Naive B cell (primary cell): ENCODE measurements at regions not wholly inside any gene's neighbourhood (a gene's known extent, or its start where the extent isn't known, plus 50 kb on each side); places are given as distances from the start of the nearest gene placed in this dataset.
A peak's percentile ranks its signal among the peaks of the same experiment; 100 is the strongest.

Experiments used
- ATAC-seq, 2 donors: fragments of 150-1000 bp; cut with Tn5 transposase; 2 replicates each; pipeline ENCODE4 v1.10.0; 2021; ENCODE audit warnings: low read depth in 2 of 2, mild to moderate bottlenecking in 2 of 2, moderate library complexity in 2 of 2
- DNase-seq: peaks from one replicate; pipeline ENCODE4 v3.0.0; 2022
- H3K27ac Mint-ChIP-seq, 6 donors: one replicate each; pipeline ENCODE4 v1.8.0; 2020 to 2022; ENCODE audit warnings: mild to moderate bottlenecking in 6 of 6, mixed read lengths in 6 of 6, moderate library complexity in 5 of 6, inconsistent platforms in 2 of 6
- H3K27me3 Mint-ChIP-seq, 3 donors: one replicate each; pipeline ENCODE4 v1.8.0; 2021 to 2022; ENCODE audit warnings: mixed read lengths in 3 of 3, mild to moderate bottlenecking in 1 of 3
- H3K36me3 Mint-ChIP-seq, 2 donors: one replicate each; pipeline ENCODE4 v1.8.0; 2020 to 2022; ENCODE audit warnings: mixed read lengths in 2 of 2, inconsistent platforms in 1 of 2, mild to moderate bottlenecking in 1 of 2
- H3K4me1 Mint-ChIP-seq, 3 donors: one replicate each; pipeline ENCODE4 v1.8.0; 2020 to 2022; ENCODE audit warnings: mixed read lengths in 3 of 3, inconsistent platforms in 1 of 3, mild to moderate bottlenecking in 1 of 3, moderate library complexity in 1 of 3
- H3K4me3 Mint-ChIP-seq, 8 donors: one replicate each; pipeline ENCODE4 v1.8.0; 2020 to 2022; ENCODE audit warnings: mild to moderate bottlenecking in 8 of 8, mixed read lengths in 8 of 8, moderate library complexity in 8 of 8, inconsistent platforms in 2 of 8
- H3K9me3 Mint-ChIP-seq, 7 donors: one replicate each; pipeline ENCODE4 v1.8.0; 2020 to 2022; ENCODE audit warnings: mixed read lengths in 7 of 7, mild to moderate bottlenecking in 5 of 7, inconsistent platforms in 2 of 7, moderate library complexity in 1 of 7

DNA sequence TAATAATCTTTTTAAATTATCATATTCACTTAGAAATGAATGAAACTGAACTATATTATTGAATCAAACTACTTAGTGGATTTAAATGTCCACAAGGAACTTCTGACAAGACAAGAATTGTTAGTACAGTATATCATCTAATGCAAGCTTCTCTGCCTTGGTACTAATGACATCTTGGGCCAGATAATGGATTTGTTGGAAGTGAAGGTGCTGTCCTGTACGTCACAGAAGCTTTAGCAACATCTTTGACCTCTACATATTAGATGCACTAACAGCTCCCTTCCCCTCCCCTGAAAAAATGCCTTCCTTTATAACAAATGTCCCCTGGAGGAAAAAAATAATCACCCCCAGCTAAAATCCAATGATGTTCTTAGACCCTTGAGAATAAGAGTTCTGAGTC is 695.8 kb upstream of the EYS start:
- no peaks in the 10 kb centered on the region for H3K9me3 Mint-ChIP-seq
- DNase-seq (no peak), ATAC-seq (no peak)
- no peak overlapping the region for H3K27ac Mint-ChIP-seq
- H3K4me3 Mint-ChIP-seq = no peak overlapping the region
- no peaks in the 10 kb centered on the region for H3K36me3 Mint-ChIP-seq
- no peaks in the 10 kb centered on the region for H3K4me1 Mint-ChIP-seq
- no peaks in the 10 kb centered on the region for H3K27me3 Mint-ChIP-seq

DNA sequence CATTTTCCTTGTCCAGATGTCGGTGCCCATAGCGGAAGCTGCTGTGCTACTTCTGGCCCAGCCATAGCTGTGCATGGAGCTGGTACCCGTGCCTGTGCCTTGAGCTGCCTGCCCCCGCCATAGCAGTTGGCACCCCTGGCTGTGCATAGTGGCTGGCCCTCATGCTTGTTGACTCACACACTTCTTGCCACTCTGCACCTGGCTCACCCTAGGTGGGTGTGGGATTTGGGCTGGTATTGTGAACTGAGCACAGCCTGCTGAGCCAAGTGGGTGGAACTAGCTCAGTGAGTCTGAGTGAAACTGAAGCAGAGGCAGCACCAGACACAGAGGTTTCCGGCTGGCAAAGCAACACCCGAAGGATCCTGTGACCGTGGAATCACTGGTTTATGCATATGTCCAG is 689.5 kb upstream of the EYS start:
- no peaks in the 10 kb centered on the region for H3K36me3 Mint-ChIP-seq
- no peaks in the 10 kb centered on the region for H3K4me1 Mint-ChIP-seq
- DNase-seq (no peak), ATAC-seq (no peak)
- no peaks in the 10 kb centered on the region for H3K27me3 Mint-ChIP-seq
- peaks cover 0 to 9% (median 0%) of the 10 kb centered on the region in 7 donors for H3K9me3 Mint-ChIP-seq
- no peak overlapping the region for H3K27ac Mint-ChIP-seq
- no peak overlapping the region for H3K4me3 Mint-ChIP-seq

DNA sequence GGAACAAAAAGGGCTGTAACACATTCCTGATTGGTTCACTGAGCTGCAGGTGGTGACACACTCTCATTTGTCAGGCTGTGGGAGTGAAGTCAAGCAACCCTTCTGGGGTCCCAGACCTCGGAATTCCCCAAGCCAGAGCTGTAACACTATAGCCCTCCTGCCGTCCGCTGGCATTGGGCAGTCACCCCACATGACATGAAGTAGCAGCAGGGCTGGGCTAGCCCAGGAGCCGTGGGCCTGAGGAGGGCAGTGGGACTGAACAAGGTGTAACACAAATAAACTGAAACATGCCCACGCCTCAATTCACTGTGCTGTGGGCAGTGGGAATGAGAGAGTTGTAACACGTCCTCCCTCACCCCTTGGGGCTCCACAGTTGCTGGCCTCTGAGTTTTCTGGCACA is 689.1 kb upstream of the EYS start:
- H3K36me3 Mint-ChIP-seq = no peaks in the 10 kb centered on the region
- ATAC-seq = no peak
- no peak overlapping the region for H3K4me3 Mint-ChIP-seq
- no peak overlapping the region for H3K27ac Mint-ChIP-seq
- H3K27me3 Mint-ChIP-seq = no peaks in the 10 kb centered on the region
- H3K4me1 Mint-ChIP-seq = no peaks in the 10 kb centered on the region
- no peak for DNase-seq
- peaks cover 0 to 9% (median 0%) of the 10 kb centered on the region in 7 donors for H3K9me3 Mint-ChIP-seq

DNA sequence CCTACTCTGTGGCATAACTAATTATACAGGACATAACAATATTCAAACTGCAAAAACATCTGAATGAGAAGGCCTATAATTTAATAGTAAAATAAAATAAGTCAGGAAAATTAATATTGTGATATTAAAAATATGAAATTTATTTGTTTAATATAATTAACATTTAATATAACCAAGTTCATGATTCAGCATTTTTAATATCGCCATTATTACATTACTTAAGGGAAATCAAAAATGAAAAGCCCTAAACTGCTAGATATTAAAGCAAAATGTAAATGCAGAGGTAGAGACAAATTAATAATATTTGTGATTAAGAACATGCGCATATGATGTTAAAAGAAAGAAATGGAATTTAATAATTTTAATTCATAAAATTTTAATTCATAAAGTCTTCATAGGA is 683.4 kb upstream of the EYS start:
- no peaks in the 10 kb centered on the region for H3K4me1 Mint-ChIP-seq
- peaks cover 0 to 11% (median 0%) of the 10 kb centered on the region in 7 donors for H3K9me3 Mint-ChIP-seq
- no peaks in the 10 kb centered on the region for H3K27me3 Mint-ChIP-seq
- H3K27ac Mint-ChIP-seq = no peak overlapping the region
- no peaks in the 10 kb centered on the region for H3K36me3 Mint-ChIP-seq
- H3K4me3 Mint-ChIP-seq = no peak overlapping the region
- no peak for ATAC-seq
- DNase-seq = no peak

DNA sequence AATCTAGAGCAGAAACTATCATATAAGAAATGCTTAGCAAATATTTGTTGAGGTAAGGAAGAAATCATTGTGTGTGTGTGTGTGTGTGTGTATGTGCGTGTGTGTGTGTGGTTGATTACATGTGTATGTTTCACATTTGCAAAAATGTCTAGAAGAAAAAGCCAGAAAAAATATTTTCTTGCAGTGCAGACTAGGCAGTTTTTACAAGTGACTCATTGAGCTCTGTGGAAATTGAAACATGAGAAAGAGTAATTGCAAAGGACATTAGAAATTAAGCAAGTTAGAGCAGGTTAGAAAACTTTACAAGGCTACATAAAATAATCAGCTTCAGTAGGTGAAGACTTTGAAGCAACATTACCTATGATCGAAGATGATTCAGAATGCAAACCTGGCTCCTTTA is 669.0 kb upstream of the EYS start:
- Mint-ChIP-seq H3K27me3 (no peaks in the 10 kb centered on the region), H3K4me3 (no peak overlapping the region), H3K4me1 (no peaks in the 10 kb centered on the region)

DNA sequence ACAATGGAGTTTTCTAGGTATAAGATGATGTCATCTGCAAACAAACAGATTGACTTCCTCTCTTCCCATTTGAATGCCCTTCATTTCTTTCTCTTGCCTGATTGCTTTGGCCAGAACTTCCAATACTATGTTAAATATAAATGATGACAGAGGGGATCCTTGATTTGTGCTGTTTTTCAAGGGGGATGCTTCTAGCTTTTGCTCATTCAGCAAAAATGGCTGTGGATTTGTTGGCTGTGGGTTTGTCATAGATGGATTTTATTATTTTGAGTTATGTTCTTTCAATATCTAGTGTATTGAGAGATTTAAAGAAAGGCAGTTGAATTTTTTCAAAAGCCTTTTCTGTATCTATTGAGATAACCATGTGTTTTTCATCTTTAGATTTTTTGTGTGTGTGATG is 662.4 kb upstream of the EYS start:
- no peaks in the 10 kb centered on the region for H3K27me3 Mint-ChIP-seq

More for the DNA sequence above, 669.0 kb upstream of the EYS start:
- H3K9me3 Mint-ChIP-seq = peaks cover 0 to 16% (median 4%) of the 10 kb centered on the region in 7 donors
- no peaks in the 10 kb centered on the region for H3K36me3 Mint-ChIP-seq
- DNase-seq = no peak
- ATAC-seq = no peak
- no peak overlapping the region for H3K27ac Mint-ChIP-seq

DNA sequence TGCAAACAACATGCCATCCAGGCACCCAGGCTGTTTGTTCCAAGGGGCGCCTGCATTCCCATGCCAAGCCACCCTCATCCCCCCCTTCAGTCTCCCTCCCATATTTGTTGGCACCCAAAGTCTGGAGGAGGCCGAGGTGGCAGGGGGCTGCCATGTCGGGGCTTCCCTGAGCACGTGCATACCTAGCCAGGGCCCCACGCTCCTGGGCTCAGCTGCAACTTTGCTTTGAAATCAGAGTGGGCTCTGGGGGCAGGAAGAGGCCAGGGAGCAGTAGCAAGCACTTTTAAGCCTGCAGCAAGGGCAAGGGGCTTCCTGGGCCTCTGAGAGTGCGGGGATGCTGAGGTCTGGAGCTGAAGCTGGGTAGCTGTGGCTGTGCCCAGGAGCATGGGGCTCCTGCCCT is 655.9 kb upstream of the EYS start:
- DNase-seq = no peak
- H3K4me1 Mint-ChIP-seq = no peaks in the 10 kb centered on the region
- no peaks in the 10 kb centered on the region for H3K27me3 Mint-ChIP-seq
- H3K9me3 Mint-ChIP-seq = peaks cover 0 to 4% (median 0%) of the 10 kb centered on the region in 7 donors
- H3K4me3 Mint-ChIP-seq = no peak overlapping the region
- H3K36me3 Mint-ChIP-seq = no peaks in the 10 kb centered on the region
- ATAC-seq = no peak
- no peak overlapping the region for H3K27ac Mint-ChIP-seq

More for the DNA sequence above, 662.4 kb upstream of the EYS start:
- Mint-ChIP-seq H3K9me3 (peaks cover 0 to 10% (median 4%) of the 10 kb centered on the region in 7 donors), H3K27ac (no peak overlapping the region), H3K36me3 (no peaks in the 10 kb centered on the region), H3K4me3 (no peak overlapping the region), H3K4me1 (no peaks in the 10 kb centered on the region)
- ATAC-seq (no peak), DNase-seq (no peak)

DNA sequence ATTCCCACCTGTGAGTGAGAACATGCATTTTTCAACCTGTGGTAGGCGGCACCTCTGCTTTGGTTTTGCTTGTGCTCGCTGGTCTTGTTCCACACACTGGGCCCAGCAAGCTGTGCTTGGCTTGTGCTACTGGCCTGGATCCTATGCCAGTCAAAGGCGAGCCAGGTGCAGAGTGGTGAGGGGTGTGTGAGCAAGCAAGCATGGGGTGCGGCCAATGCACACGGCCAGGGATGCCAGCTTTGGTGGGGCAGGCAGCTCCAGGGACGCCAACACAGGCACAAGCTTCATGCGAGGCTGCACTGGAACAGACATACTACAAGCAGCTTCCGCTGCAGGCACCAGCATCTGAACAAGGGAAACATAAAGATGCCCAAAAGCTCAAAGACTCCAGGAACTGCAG is 654.9 kb upstream of the EYS start:
- H3K9me3 Mint-ChIP-seq = peaks cover 0 to 4% (median 0%) of the 10 kb centered on the region in 7 donors
- H3K4me3 Mint-ChIP-seq = no peak overlapping the region
- peak overlapping the region in 1 of 6 donors; percentile 76 for H3K27ac Mint-ChIP-seq
- no peaks in the 10 kb centered on the region for H3K36me3 Mint-ChIP-seq
- no peak for ATAC-seq
- no peak for DNase-seq
- H3K4me1 Mint-ChIP-seq = no peaks in the 10 kb centered on the region
- H3K27me3 Mint-ChIP-seq = no peaks in the 10 kb centered on the region

DNA sequence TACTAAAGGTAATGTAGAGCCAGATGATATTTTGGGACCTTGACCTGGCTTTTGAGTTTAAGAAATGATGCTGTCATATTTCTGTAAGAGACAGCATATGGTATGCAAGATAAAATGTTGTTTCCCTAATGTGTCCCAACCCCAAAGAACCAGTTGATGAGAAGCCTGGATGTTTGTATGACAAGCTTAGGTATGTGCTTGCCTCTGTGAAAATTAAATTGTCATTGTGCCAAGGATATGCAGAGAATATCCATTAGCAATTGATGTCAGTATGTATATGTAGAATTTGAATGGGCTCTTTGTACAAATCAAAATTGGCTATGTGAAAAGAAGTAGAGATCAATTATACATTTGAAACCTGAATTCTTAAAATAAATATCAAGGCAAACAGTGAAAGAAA is 650.8 kb upstream of the EYS start:
- H3K4me3 Mint-ChIP-seq = no peak overlapping the region
- no peaks in the 10 kb centered on the region for H3K27me3 Mint-ChIP-seq
- H3K36me3 Mint-ChIP-seq = no peaks in the 10 kb centered on the region
- ATAC-seq (no peak), DNase-seq (no peak)
- H3K4me1 Mint-ChIP-seq = no peaks in the 10 kb centered on the region
- no peak overlapping the region for H3K27ac Mint-ChIP-seq
- peaks cover 0 to 3% (median 0%) of the 10 kb centered on the region in 7 donors for H3K9me3 Mint-ChIP-seq

DNA sequence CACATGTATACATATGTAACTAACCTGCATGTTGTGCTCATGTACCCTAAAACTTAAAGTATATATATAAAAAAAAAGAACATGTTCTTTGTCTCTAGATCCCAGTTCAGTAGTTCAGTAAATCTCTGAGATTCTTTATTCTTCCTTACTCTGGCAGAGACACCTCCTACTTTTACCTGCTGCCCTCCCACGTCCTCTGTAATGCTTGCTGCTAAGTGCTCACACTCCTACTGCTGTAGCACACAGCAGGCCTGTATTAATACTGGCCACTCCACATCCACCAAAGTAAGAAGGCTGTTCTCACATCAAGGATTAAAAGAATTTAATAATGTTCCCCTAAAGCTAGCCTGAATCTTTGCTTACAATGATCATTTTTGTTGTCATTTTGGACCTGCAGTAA is 648.4 kb upstream of the EYS start:
- no peaks in the 10 kb centered on the region for H3K27me3 Mint-ChIP-seq
- H3K4me3 Mint-ChIP-seq = no peak overlapping the region
- H3K9me3 Mint-ChIP-seq = peaks cover 0 to 2% (median 0%) of the 10 kb centered on the region in 7 donors
- no peak for DNase-seq
- no peak overlapping the region for H3K27ac Mint-ChIP-seq
- H3K36me3 Mint-ChIP-seq = no peaks in the 10 kb centered on the region
- ATAC-seq = no peak
- no peaks in the 10 kb centered on the region for H3K4me1 Mint-ChIP-seq

DNA sequence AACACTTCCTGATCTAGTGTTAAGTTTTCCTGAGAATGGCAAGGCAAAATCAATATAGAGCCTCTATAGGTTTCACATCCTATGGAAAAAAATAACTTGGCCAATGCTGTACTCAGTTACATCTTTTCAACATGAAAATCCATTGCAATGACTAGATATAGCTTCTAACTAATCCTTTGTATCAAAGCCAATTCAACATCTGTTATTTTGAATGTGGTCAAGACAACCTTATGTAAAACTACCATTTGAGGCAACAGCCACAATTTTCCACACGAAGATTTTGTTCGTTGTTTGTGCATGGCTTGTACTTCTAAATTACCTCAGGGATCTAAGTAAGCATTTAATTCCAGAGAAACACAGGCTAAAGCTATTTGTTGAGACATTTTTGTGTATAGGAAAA is 637.8 kb upstream of the EYS start:
- DNase-seq = no peak
- Mint-ChIP-seq H3K4me1 (no peaks in the 10 kb centered on the region), H3K27me3 (no peaks in the 10 kb centered on the region), H3K36me3 (no peaks in the 10 kb centered on the region), H3K4me3 (no peak overlapping the region), H3K9me3 (peaks cover 0 to 9% (median 4%) of the 10 kb centered on the region in 7 donors), H3K27ac (no peak overlapping the region)
- ATAC-seq = no peak

DNA sequence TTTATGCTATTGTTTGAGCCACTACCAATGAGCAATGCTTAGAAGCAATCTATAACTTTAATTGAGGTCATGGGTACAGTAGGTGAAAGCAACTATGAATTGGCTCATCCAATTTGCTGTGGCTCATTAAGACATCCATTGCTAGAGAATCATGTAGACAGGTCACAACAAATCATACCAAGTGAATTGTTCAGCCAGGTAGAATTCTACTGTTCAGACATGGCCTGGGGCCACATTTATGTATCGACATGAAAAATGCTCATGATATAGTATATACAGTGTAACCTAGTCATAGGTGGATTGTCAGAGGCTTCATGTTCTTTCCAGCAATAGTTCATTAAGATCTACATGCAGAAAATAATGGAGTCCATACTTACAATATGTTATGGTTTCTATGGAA is 633.7 kb upstream of the EYS start:
- no peaks in the 10 kb centered on the region for H3K4me1 Mint-ChIP-seq
- no peak overlapping the region for H3K4me3 Mint-ChIP-seq
- DNase-seq (no peak), ATAC-seq (no peak)
- H3K9me3 Mint-ChIP-seq = peaks cover 0 to 13% (median 3%) of the 10 kb centered on the region in 7 donors
- H3K36me3 Mint-ChIP-seq = no peaks in the 10 kb centered on the region
- no peaks in the 10 kb centered on the region for H3K27me3 Mint-ChIP-seq
- no peak overlapping the region for H3K27ac Mint-ChIP-seq

DNA sequence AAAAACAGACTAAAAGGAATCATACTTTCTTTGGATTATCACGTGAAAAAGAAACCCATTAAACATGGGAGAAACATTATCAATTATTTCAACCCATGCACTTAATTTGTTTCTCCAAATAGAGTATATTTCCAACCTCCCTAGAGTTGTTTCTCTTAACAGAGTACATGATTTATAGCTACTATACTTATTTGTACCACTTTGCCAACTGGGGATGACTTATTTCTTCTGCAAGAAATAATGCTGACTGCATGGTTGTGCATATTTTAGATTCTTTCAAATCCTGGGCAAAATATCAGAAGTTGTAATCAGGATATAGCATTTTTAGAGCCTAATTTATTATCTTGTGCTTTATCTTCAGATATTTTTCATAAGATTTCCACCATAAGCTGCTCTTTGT is 629.1 kb upstream of the EYS start:
- no peak overlapping the region for H3K27ac Mint-ChIP-seq
- no peak overlapping the region for H3K4me3 Mint-ChIP-seq
- no peaks in the 10 kb centered on the region for H3K36me3 Mint-ChIP-seq
- no peaks in the 10 kb centered on the region for H3K27me3 Mint-ChIP-seq
- ATAC-seq (no peak), DNase-seq (no peak)
- H3K4me1 Mint-ChIP-seq = no peaks in the 10 kb centered on the region
- peaks cover 0 to 10% (median 0%) of the 10 kb centered on the region in 7 donors for H3K9me3 Mint-ChIP-seq

DNA sequence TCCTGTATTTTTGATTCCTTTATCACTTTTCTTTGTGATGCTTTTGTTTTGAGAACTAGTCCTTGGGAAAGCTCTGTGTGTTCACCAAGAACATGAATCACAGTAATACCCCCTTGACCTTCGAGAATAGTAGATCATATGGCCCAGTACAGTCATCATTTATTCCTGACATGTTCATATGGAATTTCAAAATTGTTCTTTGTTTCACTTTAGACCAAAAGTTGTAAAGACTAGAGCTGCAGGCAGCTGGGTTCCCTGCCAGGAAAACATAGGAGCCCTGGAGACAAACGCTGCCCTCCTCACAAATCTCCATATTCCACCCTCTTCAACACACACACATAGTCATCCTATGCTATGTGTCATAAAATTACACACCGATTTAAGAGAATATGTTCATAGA is 621.2 kb upstream of the EYS start:
- no peak for DNase-seq
- H3K4me1 Mint-ChIP-seq = no peaks in the 10 kb centered on the region
- no peak overlapping the region for H3K4me3 Mint-ChIP-seq
- H3K27me3 Mint-ChIP-seq = no peaks in the 10 kb centered on the region
- ATAC-seq = no peak
- peaks cover 0 to 14% (median 3%) of the 10 kb centered on the region in 7 donors for H3K9me3 Mint-ChIP-seq
- H3K27ac Mint-ChIP-seq = no peak overlapping the region
- no peaks in the 10 kb centered on the region for H3K36me3 Mint-ChIP-seq

DNA sequence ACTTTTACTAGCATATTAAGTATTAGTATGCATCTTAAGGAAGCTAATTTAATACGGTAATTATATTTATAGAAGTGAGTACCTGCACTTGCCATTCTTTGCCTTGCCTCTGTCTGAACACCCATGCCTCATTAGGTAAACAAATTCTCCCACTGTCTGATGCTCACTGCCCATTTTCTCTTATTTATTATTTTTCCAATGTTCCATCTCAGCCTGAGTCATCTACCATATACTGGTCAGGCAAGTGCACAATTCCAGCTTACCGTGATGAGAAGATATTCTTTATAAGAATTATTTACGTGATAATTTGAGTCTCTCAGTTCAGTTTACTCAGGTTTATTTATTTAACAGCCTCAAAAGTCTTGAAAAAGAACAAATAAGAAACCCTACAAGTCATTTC is 619.2 kb upstream of the EYS start:
- no peak for DNase-seq
- H3K36me3 Mint-ChIP-seq = no peaks in the 10 kb centered on the region
- H3K27me3 Mint-ChIP-seq = no peaks in the 10 kb centered on the region
- no peak overlapping the region for H3K4me3 Mint-ChIP-seq
- H3K4me1 Mint-ChIP-seq = no peaks in the 10 kb centered on the region
- peaks cover 0 to 15% (median 3%) of the 10 kb centered on the region in 7 donors for H3K9me3 Mint-ChIP-seq
- ATAC-seq = no peak
- no peak overlapping the region for H3K27ac Mint-ChIP-seq
